Effector CD4-positive, alpha-beta T cell (primary cell): ENCODE measurements at regions not wholly inside any gene's neighbourhood (a gene's known extent, or its start where the extent isn't known, plus 50 kb on each side); places are given as distances from the start of the nearest gene placed in this dataset.
"Not testable (repeated sequence)": the region's sequence is repeated elsewhere in the genome, so short reads cannot be mapped to it uniquely, and the experiment has no call there.

ENCODE experiments used
- DNase-seq: peaks from one replicate; pipeline ENCODE4 v3.0.0-alpha.2; 2020

- DNase-seq, result no peak
Measured at GRCh38 chr11:127806501-127806900, 780.9 kb downstream of the ETS1 start.

DNA sequence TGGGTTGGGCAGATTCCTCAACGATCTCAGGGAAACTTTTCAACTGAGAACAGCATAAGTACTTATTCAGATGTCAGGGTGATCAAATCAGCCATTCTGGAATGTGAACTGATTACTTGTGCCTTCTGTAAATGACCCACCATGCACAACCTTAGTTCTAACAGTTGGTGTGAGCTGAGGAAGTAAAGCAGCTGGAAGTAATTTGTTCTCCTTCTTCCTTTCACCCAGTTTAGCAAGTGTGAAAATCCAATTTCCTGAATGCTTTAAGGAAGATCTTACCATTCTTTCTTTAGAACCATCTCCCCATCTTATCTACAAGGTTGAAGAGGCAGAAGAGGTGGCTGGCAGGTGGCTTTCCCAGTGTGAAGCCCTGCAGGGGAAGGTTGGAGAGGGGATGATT is 781.6 kb downstream of the ETS1 start:
- no peak for DNase-seq

DNA sequence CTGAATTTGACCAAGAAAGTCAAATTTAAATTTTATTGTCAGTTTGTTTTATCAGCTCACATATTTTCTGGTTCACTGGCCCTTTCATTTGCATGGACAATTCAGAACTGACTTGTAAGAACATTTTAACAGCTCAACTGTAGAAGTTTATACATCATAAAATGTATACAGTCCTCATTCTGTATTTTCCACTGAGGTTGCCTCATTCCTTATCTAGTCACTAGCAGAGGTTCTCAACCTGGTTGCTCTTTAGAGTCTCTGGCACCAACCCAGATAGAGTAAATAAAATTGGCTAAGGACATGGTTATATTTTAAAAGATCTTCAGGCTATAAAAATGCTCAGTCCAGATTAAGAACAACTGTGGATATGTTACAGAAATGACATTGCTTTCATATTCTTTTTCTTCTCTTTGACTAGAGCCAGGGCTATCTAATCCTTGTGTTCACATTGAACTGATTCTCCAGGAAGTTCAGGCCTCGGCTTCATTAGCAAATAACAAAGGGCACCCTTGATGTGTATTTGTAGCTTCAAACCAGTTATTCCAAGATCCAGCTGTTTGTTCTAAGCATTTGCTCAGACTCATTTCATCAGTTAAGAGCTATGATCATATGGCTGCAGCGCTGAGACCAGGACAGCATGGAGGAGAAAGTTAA is 782.5 kb downstream of the ETS1 start:
- no peak for DNase-seq

DNA sequence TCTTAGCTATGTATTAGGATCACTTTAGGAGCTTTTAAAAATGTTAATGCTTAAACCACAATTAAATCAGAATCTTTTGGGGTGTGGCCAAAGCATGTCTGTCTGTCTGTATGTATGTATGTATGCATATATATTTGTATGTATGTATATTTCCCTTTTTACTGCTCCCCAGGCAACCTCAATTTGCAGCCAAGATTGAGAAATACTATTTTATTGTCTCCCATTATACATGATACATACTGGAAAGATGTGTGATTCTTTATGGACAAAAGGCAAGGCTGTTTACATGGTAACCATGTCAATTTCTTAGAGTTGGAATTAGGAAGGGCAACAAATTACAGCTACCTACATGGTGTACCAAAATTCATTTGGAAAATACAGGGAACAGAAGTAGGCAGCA is 783.6 kb downstream of the ETS1 start:
- no peak for DNase-seq

GRCh38 chr11:127800989-127801688 is 786.2 kb downstream of the ETS1 start:
- DNase-seq, result no peak

DNA sequence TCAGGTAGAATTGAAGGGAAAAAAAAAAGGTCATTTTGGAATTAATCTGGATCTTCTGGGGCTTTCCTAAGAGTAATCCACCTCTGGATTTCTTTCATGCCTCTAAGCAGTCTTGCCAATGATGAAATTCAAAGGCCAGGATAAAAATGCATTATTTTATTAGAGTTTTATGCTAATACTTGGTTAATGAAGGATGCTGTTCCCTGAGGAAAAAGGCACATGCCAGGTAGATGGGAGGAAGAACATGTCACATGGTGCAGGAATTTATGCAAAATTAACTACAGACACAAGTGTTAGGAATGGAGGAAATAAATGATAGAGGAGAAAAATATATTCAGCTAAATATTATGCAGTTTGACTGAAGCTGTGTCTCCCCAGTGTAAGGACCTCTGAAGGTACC is 792.0 kb downstream of the ETS1 start:
- no peak for DNase-seq

- DNase-seq, result no peak
Measured at GRCh38 chr11:127791844-127792243, 791.3 kb upstream of the KIRREL3 start.

DNA sequence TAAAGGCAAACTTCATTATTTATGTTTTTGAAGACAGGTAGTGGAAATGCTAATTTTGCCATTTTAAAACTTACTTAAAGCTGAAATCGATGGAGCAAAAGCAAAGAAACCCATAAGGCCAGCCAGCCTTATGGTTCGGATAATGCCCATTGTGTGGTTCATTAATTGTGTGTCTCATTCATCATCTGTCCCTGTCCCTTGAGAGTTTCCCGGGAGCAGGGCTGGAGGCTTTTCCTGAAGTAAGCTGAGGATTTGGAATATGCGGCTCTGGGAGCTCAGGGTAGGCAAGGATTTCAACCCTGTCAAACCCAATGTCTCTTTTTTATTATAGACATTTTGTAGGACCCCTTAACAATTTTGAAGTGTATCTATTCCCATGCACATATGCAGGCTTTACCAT is 790.0 kb upstream of the KIRREL3 start:
- no peak for DNase-seq

DNA sequence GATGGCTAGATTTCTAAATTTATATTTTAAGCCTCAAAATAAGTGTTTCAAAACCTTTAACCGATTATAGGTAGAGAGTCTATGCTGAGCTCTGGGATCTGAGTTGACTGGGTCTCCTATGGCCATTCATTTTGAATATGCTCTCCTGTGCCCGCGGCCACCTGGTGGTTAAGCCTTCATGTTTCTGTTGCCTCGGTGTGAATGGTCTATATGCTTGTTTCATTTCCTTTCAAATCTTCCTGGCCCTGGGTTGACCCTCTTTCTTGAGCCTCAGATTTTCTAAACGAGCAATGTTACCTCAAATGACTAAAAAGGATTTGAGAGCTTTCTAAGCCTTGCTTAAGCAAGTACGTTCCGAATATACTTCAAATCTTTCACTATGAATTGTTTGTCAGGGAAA is 789.4 kb upstream of the KIRREL3 start:
- DNase-seq, result no peak

- not testable (repeated sequence) for DNase-seq
Measured at GRCh38 chr11:127772938-127773337, 772.4 kb upstream of the KIRREL3 start.

DNA sequence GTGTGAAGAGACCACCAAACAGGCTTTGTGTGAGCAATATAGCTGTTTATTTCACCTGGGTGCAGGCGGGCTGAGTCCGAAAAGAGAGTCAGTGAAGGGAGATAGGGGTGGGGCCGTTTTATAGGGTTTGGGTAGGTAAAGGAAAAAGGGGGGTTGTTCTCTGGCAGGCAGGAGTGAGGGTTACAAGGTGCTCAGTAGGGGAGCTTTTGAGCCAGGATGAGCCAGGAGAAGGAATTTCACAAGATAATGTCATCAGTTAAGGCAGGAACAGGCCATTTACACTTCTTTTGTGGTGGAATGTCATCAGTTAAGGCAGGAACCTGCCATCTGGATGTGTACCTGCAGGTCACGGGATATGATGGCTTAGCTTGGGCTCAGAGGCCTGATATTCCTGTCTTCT is 768.4 kb upstream of the KIRREL3 start:
- not testable (repeated sequence) for DNase-seq

GRCh38 chr11:127766734-127767133 is 766.2 kb upstream of the KIRREL3 start:
- DNase-seq, result no peak

DNA sequence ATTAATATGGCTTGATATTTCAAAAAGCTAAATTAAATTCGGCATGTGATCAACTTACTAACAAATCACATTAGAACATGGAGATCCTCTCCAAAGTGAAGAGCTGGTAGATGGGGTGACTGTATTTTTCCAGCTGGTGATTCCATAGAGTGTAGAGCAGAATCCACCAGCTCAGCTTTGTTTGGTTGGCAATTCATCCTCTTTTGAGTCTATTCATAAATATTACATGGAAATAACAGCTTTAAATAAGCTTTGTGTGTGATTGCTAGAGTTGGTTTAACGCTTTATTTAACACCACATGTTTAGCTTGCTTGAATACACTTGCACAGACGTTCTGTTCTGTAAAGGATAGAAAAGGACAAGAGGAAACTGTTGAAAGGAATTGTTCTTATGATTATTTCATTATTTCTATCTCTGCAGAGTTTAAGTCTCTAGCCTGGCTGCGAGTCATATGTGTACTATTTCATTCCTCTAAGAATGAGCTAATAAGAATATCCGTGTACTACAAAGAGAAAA is 738.3 kb upstream of the KIRREL3 start:
- DNase-seq, result no peak

GRCh38 chr11:127737499-127737898 is 736.9 kb upstream of the KIRREL3 start:
- DNase-seq, result no peak

GRCh38 chr11:127733552-127733951 is 733.0 kb upstream of the KIRREL3 start:
- DNase-seq, result no peak

- no peak for DNase-seq
Measured at GRCh38 chr11:127726367-127726766, 725.8 kb upstream of the KIRREL3 start.

GRCh38 chr11:127723714-127724113 is 723.1 kb upstream of the KIRREL3 start:
- no peak for DNase-seq

GRCh38 chr11:127713226-127713625 is 712.7 kb upstream of the KIRREL3 start:
- no peak for DNase-seq

DNA sequence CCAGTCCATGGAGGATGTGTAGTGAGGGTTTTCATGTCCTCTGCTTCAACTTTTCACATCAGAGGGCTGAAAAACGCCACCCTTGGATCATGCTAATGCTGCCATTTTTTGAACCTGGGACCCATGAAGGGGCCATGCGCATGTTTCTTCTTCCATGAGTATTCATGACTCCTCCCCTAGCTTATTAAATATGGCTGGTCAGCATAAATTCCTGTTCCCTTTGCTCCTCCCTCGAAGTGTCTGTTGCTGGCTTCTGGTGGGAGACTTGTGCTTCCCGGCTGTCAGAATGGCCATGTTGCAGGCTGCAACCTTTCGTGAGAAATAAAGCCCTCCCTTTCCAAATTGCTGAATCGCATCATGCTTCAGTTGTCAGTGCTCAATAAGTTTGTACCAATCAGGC is 711.2 kb upstream of the KIRREL3 start:
- no peak for DNase-seq

GRCh38 chr11:127710831-127711230 is 710.3 kb upstream of the KIRREL3 start:
- DNase-seq, result no peak

- no peak for DNase-seq
Measured at GRCh38 chr11:127709960-127710359, 709.4 kb upstream of the KIRREL3 start.

DNA sequence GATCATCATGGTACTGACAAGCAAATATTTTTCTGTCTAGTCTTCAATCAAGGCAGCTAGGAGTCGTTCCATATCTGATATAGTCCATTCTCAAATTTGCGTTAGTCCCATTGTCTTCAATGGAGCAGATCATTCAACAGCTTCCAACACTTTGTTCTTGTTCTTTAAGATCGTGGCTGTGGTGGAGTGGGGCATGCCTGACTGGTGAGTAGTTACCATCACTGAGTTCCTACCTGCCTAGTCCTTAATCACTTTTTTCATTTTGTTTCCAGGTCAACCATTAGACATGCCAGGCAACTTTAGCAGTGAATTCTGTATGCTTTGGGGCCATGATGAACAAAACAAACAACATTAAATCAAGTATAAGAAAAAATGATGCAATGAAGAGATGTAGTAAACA is 693.1 kb upstream of the KIRREL3 start:
- no peak for DNase-seq

DNA sequence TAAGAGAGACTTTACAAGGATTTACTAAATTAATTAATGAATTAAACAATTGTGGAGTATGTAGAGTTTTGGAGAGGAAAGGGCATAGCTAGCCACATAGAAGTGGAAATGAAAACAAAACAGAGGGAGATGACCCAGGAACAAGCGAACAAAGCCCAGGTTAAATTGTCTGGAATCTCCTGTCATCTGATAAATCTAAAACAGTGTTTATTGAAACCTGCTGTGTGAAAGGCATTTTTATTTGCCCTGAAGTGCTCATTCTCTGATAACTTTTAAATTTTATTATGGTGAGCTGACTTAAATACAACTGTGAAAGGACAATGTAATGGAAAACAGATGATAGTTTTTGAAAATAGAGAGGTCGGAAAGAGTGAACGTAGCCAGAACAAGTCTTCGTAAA is 682.8 kb upstream of the KIRREL3 start:
- no peak for DNase-seq

DNA sequence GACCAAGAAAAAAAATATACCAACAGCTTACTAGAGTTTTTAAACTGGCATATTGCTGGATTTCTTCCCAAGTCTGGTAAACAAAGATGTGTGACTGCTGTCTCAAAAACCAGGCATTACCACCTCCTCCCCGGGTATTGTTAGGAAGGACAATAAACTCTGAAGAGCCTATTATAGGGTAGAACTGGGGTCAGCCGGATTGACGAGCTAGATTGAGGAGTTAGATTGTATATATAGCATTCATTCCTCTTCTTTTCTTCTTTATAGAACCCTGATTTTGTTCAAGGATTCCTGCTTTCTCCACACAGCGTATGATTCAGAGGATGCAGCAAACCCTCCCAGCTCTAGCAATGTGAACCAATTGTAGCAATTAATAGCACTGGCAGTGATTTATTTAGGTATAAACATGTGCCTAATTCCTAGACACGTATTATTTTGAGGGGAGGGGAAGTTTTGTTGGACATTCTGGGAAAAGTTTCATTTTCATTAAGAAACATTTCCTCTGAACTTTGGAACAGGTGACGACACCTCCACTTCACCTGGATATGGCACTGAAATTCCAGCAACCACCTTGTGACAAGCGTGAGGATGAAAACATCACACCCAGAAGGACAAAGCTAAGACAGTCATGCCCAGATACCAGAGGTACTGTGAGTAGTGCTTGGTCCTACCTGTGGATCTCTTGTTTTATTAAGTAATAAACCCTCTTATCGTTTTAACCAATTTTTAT is 679.4 kb upstream of the KIRREL3 start:
- no peak for DNase-seq
